Kidney epithelial cell (primary cell): ENCODE measurements at regions not wholly inside any gene's neighbourhood (a gene's known extent, or its start where the extent isn't known, plus 50 kb on each side); places are given as distances from the start of the nearest gene placed in this dataset.
"Not testable (repeated sequence)": the region's sequence is repeated elsewhere in the genome, so short reads cannot be mapped to it uniquely, and the experiment has no call there.

Experiments used
- DNase-seq: peaks from one replicate; pipeline ENCODE4 v3.0.0-alpha.2; 2010; ENCODE audit warnings: low read depth
- H3K27me3 ChIP-seq: 2 replicates; pipeline ENCODE4 v1.6.0; 2011; ENCODE audit warnings: low read length; ENCODE audit not compliant: control insufficient read depth, insufficient read depth
- H3K36me3 ChIP-seq: 2 replicates; pipeline ENCODE4 v1.5.1; 2011; ENCODE audit warnings: low read length; ENCODE audit not compliant: control insufficient read depth, insufficient read depth
- H3K4me3 ChIP-seq: 2 replicates; pipeline ENCODE4 v1.5.1; 2011; ENCODE audit warnings: low read depth, mild to moderate bottlenecking, control low read depth, low read length
- CTCF ChIP-seq: IDR thresholded peaks from 2 replicates; pipeline ENCODE4 v1.5.1; 2011; ENCODE audit warnings: mild to moderate bottlenecking, moderate library complexity, low read length, control low read depth, inconsistent platforms; ENCODE audit not compliant: insufficient read depth, poor library complexity, severe bottlenecking

- H3K36me3 ChIP-seq = no peaks in the 10 kb centered on the region
- peaks cover 8% of the 10 kb centered on the region for H3K27me3 ChIP-seq
- no peak for DNase-seq
- no peak overlapping the region for H3K4me3 ChIP-seq
- TF ChIP-seq CTCF = no peak
These were observed 223.1 kb downstream of the RPLP1 start for GRCh38 chr15:69675731-69676130.

DNA sequence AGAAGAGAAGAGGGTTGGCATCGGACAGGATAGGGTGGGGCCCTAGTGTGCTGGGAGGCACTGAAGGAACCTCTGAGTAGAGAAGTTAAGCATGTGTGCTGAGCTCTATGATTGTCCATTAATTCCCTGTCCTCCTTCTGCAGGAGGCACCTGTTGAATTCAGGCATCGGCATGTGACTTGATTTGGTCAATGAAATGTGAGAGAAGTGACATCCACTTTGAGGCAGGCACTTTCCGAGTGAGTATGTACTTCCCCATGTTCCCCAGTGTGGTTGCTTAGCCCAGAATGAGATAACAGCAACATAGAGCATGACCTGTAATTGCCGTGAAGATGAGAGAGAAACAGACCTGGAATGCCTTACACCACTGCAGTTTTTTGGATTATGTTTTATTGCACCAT is 224.8 kb downstream of the RPLP1 start:
- DNase-seq = no peak
- no peaks in the 10 kb centered on the region for H3K36me3 ChIP-seq
- no peak overlapping the region for H3K4me3 ChIP-seq
- no peak for TF ChIP-seq CTCF
- H3K27me3 ChIP-seq = peaks cover 8% of the 10 kb centered on the region

- peaks cover 8% of the 10 kb centered on the region for H3K27me3 ChIP-seq
- no peak for TF ChIP-seq CTCF
These were observed 227.1 kb downstream of the RPLP1 start for GRCh38 chr15:69679623-69680228.

DNA sequence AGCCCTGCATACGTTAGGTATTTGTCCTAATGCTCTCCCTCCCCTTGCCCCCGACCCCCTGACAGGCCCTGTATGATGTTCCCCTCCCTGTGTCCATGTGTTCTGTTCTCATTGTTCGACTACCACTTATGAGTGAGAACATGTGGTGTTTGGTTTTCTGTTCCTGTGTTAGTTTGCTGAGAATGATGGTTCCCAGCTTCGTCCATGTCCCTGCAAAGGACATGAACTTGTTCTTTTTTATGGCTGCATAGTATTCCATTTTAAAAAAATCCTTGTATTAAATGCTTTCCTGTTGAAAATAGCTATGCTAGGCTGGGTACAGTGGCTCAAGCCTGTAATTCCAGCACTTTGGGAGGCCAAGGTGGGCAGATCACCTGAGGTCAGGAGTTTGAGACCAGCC is 232.2 kb downstream of the RPLP1 start:
- H3K27me3 ChIP-seq, H3K36me3 ChIP-seq, DNase-seq, H3K4me3 ChIP-seq: not testable (repeated sequence)

More at GRCh38 chr15:69679623-69680228, 227.1 kb downstream of the RPLP1 start:
- Histone ChIP-seq H3K36me3 (no peaks in the 10 kb centered on the region), H3K4me3 (no peak overlapping the region)
- no peak for DNase-seq

DNA sequence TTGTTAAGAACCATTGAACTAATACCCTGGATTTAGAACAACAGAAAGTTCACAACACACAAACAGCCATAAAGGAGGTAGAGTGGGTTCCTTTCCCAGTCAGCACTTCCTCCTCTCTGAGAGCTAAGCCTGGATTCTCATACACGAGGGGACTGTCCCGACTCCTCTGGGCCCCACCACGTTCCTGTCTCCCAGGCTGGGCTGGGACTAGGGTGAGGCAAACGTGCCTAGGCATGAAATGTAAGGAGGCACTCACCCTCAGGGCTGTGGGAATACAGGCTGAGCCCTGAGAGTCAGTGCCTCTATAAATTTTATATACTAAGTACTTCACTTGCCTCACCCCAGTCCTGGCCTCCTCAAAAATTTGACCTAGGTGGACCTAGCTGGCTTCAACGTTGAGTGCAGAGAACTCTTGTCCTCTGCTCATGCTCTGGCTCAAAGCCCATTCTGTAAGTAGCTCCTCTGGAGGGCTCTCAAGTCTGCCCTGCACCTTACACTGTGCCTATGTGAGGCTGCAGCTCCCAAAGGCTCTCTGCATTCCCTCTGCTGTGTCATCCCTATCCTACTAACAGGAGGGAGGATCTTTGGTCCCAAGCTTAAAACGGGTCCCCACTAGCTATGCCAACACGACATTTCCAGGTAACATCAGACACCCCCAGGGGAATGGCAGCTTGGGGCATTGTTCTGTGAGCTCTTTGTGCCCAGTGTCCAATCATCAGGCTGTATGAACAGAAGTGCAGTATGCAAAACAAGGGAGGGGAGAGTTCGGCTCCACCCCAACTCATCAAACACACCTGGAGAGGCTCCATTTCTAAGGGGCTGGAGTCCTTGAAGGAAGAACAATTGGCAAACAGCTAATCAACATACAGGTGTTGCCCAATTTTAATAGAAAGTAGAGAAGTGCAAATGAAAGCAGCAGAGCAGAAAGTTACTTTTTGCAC is 233.2 kb downstream of the RPLP1 start:
- no peak for TF ChIP-seq CTCF
- Histone ChIP-seq H3K36me3 (no peaks in the 10 kb centered on the region), H3K27me3 (peaks cover 2% of the 10 kb centered on the region), H3K4me3 (no peak overlapping the region)
- no peak for DNase-seq

DNA sequence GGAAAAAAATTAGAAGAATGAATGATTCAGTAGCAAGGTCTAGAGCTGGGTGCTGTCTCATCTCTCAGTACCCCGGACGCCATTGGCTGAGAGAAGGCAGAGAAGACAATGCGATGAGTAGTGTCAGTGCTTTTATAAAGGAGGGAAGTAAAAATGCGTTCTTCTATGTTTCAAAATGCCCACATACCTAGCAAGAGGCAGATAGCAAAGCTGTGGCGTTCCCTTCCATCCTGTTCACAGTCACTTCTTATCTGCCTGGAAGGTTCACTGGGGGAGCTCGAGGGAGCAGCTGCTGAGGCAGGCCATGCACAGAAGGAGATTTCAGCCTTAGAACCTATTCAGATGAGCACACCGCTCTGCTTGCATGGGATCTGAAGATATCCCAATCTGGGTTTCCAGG is 234.0 kb downstream of the RPLP1 start:
- peaks cover 2% of the 10 kb centered on the region for H3K27me3 ChIP-seq
- no peak for TF ChIP-seq CTCF
- H3K36me3 ChIP-seq = no peaks in the 10 kb centered on the region
- H3K4me3 ChIP-seq = no peak overlapping the region
- no peak for DNase-seq
